ENCODE measurements at regions not wholly inside any gene's neighbourhood (a gene's known extent, or its start where the extent isn't known, plus 50 kb on each side); places are given as distances from the start of the nearest gene placed in this dataset.

DNA sequence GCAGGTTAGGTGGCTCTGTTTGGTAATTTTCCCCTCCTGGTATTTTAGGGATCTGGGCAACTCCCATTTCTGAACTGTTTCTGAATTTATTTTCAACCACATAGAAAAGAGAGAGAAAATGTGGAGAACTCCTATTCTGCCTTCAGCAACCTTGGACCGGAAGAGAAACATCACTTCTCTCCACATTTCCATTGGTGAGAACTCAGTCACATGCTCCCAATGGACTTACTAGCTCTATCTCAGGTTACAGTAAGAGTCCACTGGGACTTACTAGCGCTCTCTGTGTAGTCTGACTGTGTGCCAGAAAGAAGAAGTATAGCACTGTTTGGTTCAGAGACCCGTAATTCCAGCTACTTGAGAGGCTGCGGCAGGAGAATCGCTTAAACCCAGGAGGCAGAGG lies 383.2 kb downstream of the DUSP6 start:
- no peaks in the 10 kb centered on the region for H3K79me2 ChIP-seq (ENCODE audit: insufficient read depth, low read depth)

DNA sequence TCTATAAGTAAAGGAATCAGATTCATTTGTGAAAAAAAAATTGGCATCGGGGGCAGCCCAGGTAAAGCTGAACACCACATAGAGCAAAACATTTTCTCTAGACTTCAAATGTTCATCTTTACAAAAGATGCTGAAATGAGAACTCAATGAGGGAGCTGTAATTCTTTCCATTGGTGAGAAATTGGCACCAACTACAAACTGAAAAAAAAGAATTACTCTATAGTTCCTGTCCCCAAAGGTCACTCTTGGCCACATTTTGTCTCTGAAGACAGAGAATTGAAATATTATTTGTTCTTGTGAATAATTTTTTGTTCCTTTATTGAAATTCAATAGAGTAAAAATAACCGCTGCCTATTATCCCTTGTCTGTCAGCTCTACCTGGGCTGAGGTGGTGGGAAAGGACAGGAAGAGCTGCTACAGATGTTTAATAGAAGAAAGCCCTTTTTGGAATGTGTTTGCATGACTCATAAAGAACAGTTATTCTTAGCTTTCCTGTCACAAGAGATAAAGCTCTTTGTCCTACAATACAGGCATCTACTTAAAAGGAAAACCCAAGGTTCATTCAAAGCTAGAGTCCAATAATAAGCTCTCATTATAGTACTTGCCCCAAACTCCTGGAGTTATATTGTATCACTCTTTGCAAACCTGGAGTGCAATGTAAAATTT lies 380.1 kb upstream of the KITLG start:
- H3K27me3 ChIP-seq (ENCODE audit: insufficient read depth, low read depth), result no peaks in the 10 kb centered on the region
- no peaks in the 10 kb centered on the region for H4K20me1 ChIP-seq (ENCODE audit: insufficient read depth)
- H3K79me2 ChIP-seq (ENCODE audit: insufficient read depth, low read depth), result no peaks in the 10 kb centered on the region
- H2AFZ ChIP-seq (ENCODE audit: low read depth), result no peak overlapping the region
- H3K27ac ChIP-seq, result no peak overlapping the region
- H3K4me1 ChIP-seq (ENCODE audit: low read depth, poor library complexity, severe bottlenecking), result no peaks in the 10 kb centered on the region
- TF ChIP-seq, protein P1, sequence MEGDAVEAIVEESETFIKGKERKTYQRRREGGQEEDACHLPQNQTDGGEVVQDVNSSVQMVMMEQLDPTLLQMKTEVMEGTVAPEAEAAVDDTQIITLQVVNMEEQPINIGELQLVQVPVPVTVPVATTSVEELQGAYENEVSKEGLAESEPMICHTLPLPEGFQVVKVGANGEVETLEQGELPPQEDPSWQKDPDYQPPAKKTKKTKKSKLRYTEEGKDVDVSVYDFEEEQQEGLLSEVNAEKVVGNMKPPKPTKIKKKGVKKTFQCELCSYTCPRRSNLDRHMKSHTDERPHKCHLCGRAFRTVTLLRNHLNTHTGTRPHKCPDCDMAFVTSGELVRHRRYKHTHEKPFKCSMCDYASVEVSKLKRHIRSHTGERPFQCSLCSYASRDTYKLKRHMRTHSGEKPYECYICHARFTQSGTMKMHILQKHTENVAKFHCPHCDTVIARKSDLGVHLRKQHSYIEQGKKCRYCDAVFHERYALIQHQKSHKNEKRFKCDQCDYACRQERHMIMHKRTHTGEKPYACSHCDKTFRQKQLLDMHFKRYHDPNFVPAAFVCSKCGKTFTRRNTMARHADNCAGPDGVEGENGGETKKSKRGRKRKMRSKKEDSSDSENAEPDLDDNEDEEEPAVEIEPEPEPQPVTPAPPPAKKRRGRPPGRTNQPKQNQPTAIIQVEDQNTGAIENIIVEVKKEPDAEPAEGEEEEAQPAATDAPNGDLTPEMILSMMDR (conservative IDR thresholded peaks at IDR 0.05; ENCODE audit: low read depth, low read length), result no peak
- no peaks in the 10 kb centered on the region for H3K36me3 ChIP-seq (ENCODE audit: insufficient read depth)
- H3K4me3 ChIP-seq (IDR thresholded peaks at IDR 0.05; ENCODE audit: insufficient read depth, low read depth, low read length), result no peak overlapping the region
- no peak overlapping the region for H3K9ac ChIP-seq
- no peak overlapping the region for H3K4me2 ChIP-seq

More for the DNA sequence above, 383.2 kb downstream of the DUSP6 start:
- H3K36me3 ChIP-seq (ENCODE audit: insufficient read depth), result no peaks in the 10 kb centered on the region
- TF ChIP-seq, protein P1 (conservative IDR thresholded peaks at IDR 0.05; ENCODE audit: low read depth, low read length), result no peak
- H3K4me2 ChIP-seq, result no peak overlapping the region
- no peaks in the 10 kb centered on the region for H3K27me3 ChIP-seq (ENCODE audit: insufficient read depth, low read depth)
- no peak overlapping the region for H3K4me3 ChIP-seq (IDR thresholded peaks at IDR 0.05; ENCODE audit: insufficient read depth, low read depth, low read length)
- H3K27ac ChIP-seq, result no peak overlapping the region
- H3K4me1 ChIP-seq (ENCODE audit: low read depth, poor library complexity, severe bottlenecking), result no peaks in the 10 kb centered on the region
- no peak overlapping the region for H3K9ac ChIP-seq
- H2AFZ ChIP-seq (ENCODE audit: low read depth), result no peak overlapping the region
- no peaks in the 10 kb centered on the region for H4K20me1 ChIP-seq (ENCODE audit: insufficient read depth)

DNA sequence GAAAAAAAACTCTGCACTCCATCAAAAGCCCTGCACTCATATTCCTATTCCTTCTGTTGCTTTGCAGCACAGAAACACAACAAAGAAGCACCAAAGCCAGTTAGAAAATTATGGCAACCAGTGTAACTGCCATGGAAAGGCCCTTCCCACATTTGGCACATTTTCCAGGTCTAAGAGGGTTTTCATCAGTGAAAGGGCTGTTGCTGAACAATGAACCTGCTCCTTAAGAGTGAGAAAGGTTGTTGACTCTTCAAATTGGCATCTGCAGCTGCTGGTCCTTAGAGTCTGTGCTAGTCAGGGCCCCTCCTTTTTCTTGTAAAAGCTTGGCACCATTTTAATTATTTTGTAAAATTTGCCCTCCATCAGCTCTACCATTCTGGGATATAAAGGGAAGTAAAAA lies 378.7 kb upstream of the KITLG start:
- Histone ChIP-seq H3K27me3 (ENCODE audit: insufficient read depth, low read depth) (no peaks in the 10 kb centered on the region), H4K20me1 (ENCODE audit: insufficient read depth) (no peaks in the 10 kb centered on the region), H3K27ac (no peak overlapping the region), H3K4me1 (ENCODE audit: low read depth, poor library complexity, severe bottlenecking) (no peaks in the 10 kb centered on the region), H3K4me3 (IDR thresholded peaks at IDR 0.05; ENCODE audit: insufficient read depth, low read depth, low read length) (no peak overlapping the region), H3K36me3 (ENCODE audit: insufficient read depth) (no peaks in the 10 kb centered on the region), H3K79me2 (ENCODE audit: insufficient read depth, low read depth) (no peaks in the 10 kb centered on the region), H3K9ac (no peak overlapping the region), H2AFZ (ENCODE audit: low read depth) (no peak overlapping the region), H3K4me2 (no peak overlapping the region)
- TF ChIP-seq, protein P1 (conservative IDR thresholded peaks at IDR 0.05; ENCODE audit: low read depth, low read length), result no peak

DNA sequence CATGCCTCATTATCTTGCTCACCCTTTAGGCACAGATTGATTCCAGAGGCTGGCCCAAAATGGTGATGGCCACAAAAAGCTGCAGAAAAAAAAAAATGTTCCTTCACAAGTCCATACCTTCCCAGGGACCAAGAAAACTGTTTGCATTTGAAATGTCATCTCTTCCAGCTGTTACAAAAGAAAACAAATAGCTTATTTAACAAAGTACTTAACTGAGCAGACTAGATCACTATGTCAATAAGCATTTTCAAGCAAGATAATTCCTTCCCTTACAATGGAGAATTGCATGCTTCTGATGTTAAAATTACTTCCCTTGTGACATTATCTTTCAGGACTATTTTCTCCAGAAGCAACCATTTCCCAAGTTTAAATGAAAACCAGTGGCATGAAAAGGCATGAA lies 377.9 kb upstream of the KITLG start:
- Histone ChIP-seq H3K36me3 (ENCODE audit: insufficient read depth) (no peaks in the 10 kb centered on the region), H3K27me3 (ENCODE audit: insufficient read depth, low read depth) (no peaks in the 10 kb centered on the region), H4K20me1 (ENCODE audit: insufficient read depth) (no peaks in the 10 kb centered on the region), H3K9ac (no peak overlapping the region), H3K4me2 (no peak overlapping the region), H3K27ac (no peak overlapping the region), H2AFZ (ENCODE audit: low read depth) (no peak overlapping the region), H3K79me2 (ENCODE audit: insufficient read depth, low read depth) (no peaks in the 10 kb centered on the region), H3K4me1 (ENCODE audit: low read depth, poor library complexity, severe bottlenecking) (no peaks in the 10 kb centered on the region), H3K4me3 (IDR thresholded peaks at IDR 0.05; ENCODE audit: insufficient read depth, low read depth, low read length) (no peak overlapping the region)
- TF ChIP-seq, protein P1 (conservative IDR thresholded peaks at IDR 0.05; ENCODE audit: low read depth, low read length), result no peak
